Prostate gland (tissue), 2 donors: ENCODE measurements at regions not wholly inside any gene's neighbourhood (a gene's known extent, or its start where the extent isn't known, plus 50 kb on each side); places are given as distances from the start of the nearest gene placed in this dataset.

Experiments
- POLR2A ChIP-seq: fragments of 450-650 bp; IDR thresholded peaks from one replicate; pipeline ENCODE4 v1.6.1; 2016; ENCODE audit warnings: antibody characterized with exemption, mild to moderate bottlenecking
- POLR2AphosphoS5 ChIP-seq: sonication (generic); formaldehyde crosslinking; IDR thresholded peaks from one replicate; pipeline ENCODE4 v1.6.1; 2017; ENCODE audit warnings: antibody characterized with exemption
- TF ChIP-seq, protein P1 (sequence below), 4 experiments: fragments of 200-600 bp in 2 of 4; fragments of 450-650 bp in 2 of 4; sonication (generic) in 2 of 4; IDR thresholded peaks; 1 replicate in 3 of 4; 2 replicates in 1 of 4; pipeline ENCODE4 v1.5.1; 2016 to 2019; ENCODE audit warnings: antibody characterized with exemption in 4 of 4, mild to moderate bottlenecking in 2 of 4, moderate library complexity in 2 of 4

DNA sequence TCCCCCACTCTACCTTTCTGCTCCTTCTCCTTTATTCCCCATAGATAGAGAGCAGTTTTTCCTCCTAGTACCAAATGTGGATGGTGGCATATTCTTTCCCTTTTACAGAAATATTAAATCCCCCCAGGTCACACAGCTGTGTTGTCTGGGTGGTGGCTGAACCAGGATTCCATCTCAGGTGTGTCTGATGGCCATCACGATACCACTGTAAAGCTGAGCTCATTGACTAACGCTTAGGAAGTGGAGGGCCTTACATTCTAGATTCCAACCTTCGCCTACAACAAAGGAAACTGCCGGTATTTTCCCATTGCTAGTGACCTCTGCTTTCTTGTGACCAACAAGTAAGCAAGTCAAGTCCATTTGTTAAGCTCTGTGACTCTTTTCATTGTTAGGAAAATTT is 131.9 kb upstream of the KLF4 start:
- TF ChIP-seq, protein P1, sequence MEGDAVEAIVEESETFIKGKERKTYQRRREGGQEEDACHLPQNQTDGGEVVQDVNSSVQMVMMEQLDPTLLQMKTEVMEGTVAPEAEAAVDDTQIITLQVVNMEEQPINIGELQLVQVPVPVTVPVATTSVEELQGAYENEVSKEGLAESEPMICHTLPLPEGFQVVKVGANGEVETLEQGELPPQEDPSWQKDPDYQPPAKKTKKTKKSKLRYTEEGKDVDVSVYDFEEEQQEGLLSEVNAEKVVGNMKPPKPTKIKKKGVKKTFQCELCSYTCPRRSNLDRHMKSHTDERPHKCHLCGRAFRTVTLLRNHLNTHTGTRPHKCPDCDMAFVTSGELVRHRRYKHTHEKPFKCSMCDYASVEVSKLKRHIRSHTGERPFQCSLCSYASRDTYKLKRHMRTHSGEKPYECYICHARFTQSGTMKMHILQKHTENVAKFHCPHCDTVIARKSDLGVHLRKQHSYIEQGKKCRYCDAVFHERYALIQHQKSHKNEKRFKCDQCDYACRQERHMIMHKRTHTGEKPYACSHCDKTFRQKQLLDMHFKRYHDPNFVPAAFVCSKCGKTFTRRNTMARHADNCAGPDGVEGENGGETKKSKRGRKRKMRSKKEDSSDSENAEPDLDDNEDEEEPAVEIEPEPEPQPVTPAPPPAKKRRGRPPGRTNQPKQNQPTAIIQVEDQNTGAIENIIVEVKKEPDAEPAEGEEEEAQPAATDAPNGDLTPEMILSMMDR (IDR thresholded peaks at IDR 0.05), result no peak
- TF ChIP-seq POLR2A (no peak), POLR2AphosphoS5 (no peak)
